ENCODE measurements at regions not wholly inside any gene's neighbourhood (a gene's known extent, or its start where the extent isn't known, plus 50 kb on each side); places are given as distances from the start of the nearest gene placed in this dataset.
A peak's percentile ranks its signal among the peaks of the same experiment; 100 is the strongest.

- Histone ChIP-seq H3K4me1 (no peaks in the 10 kb centered on the region), H3K36me3 (no peaks in the 10 kb centered on the region), H3K9me3 (peaks cover 0 to 10% (median 3%) of the 10 kb centered on the region in 4 donors), H3K27ac (replicated peaks in 1 of 4) (no peak overlapping the region), H3K27me3 (peaks cover 0 to 10% (median 0%) of the 10 kb centered on the region in 4 donors), H3K4me3 (no peak overlapping the region)
- intact Hi-C loops (cut with DNase I) = no loop called here
- TF ChIP-seq POLR2A (IDR thresholded peaks at IDR 0.05; ENCODE audit: low read depth) (no peak), EP300 (IDR thresholded peaks at IDR 0.05) (no peak), POLR2AphosphoS5 (IDR thresholded peaks at IDR 0.05) (no peak)
- TF ChIP-seq, protein P1, sequence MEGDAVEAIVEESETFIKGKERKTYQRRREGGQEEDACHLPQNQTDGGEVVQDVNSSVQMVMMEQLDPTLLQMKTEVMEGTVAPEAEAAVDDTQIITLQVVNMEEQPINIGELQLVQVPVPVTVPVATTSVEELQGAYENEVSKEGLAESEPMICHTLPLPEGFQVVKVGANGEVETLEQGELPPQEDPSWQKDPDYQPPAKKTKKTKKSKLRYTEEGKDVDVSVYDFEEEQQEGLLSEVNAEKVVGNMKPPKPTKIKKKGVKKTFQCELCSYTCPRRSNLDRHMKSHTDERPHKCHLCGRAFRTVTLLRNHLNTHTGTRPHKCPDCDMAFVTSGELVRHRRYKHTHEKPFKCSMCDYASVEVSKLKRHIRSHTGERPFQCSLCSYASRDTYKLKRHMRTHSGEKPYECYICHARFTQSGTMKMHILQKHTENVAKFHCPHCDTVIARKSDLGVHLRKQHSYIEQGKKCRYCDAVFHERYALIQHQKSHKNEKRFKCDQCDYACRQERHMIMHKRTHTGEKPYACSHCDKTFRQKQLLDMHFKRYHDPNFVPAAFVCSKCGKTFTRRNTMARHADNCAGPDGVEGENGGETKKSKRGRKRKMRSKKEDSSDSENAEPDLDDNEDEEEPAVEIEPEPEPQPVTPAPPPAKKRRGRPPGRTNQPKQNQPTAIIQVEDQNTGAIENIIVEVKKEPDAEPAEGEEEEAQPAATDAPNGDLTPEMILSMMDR (IDR thresholded peaks at IDR 0.05) = no peak
- DNase-seq (ENCODE audit: extremely low spot score) = peak; percentile 85
- WGBS = 59% methylated on average over 10 of the region's 10 CpGs
Measured at GRCh38 chr2:2919574-2920365, 457.8 kb downstream of the EIPR1 start.

DNA sequence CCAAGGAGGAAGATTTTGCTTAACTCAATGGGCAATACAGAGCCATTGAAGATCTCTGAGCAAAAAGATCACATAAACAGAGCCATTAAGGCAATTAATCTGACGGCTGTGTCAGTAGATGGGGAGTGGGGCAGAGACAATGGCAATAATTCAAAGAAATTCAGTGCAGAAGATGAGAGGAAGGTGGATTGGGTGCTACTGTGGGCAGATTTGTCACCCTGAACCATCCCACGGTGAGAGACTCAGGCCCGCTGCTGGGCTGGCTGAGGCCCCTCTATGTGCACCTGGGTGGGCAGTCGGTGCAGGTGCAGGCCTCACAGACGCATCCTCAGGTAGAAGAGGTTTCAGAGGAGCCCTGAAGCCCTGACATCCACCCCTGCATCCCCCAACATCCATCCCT lies 458.6 kb downstream of the EIPR1 start:
- Histone ChIP-seq H3K27ac (replicated peaks in 1 of 4) (no peak overlapping the region), H3K9me3 (peaks cover 0 to 10% (median 3%) of the 10 kb centered on the region in 4 donors), H3K27me3 (peaks cover 0 to 10% (median 0%) of the 10 kb centered on the region in 4 donors), H3K4me3 (no peak overlapping the region), H3K36me3 (no peaks in the 10 kb centered on the region), H3K4me1 (no peaks in the 10 kb centered on the region)
- intact Hi-C loops (cut with DNase I) = no loop called here
- 72% methylated on average over 5 of the region's 5 CpGs for WGBS
- peak; percentile 80 for DNase-seq (ENCODE audit: extremely low spot score)
- no peak for TF ChIP-seq POLR2AphosphoS5 (IDR thresholded peaks at IDR 0.05)
- TF ChIP-seq, protein P1 (IDR thresholded peaks at IDR 0.05) = no peak
- no peak for TF ChIP-seq POLR2A (IDR thresholded peaks at IDR 0.05; ENCODE audit: low read depth)
- no peak for TF ChIP-seq EP300 (IDR thresholded peaks at IDR 0.05)

- no peak overlapping the region for H3K27ac ChIP-seq (replicated peaks in 1 of 4)
- H3K4me1 ChIP-seq = no peaks in the 10 kb centered on the region
- WGBS = 86% methylated on average over 5 of the region's 5 CpGs
- TF ChIP-seq POLR2AphosphoS5 (IDR thresholded peaks at IDR 0.05) (no peak), POLR2A (IDR thresholded peaks at IDR 0.05; ENCODE audit: low read depth) (no peak), EP300 (IDR thresholded peaks at IDR 0.05) (no peak)
- TF ChIP-seq, protein P1 (IDR thresholded peaks at IDR 0.05) = no peak
- peaks cover 0 to 10% (median 0%) of the 10 kb centered on the region in 4 donors for H3K27me3 ChIP-seq
- peaks cover 0 to 10% (median 3%) of the 10 kb centered on the region in 4 donors for H3K9me3 ChIP-seq
- intact Hi-C loops (cut with DNase I) = no loop called here
- H3K4me3 ChIP-seq = no peak overlapping the region
- peak; percentile 74 for DNase-seq (ENCODE audit: extremely low spot score)
- no peaks in the 10 kb centered on the region for H3K36me3 ChIP-seq
Measured at GRCh38 chr2:2916621-2917020, 461.0 kb downstream of the EIPR1 start.

- Histone ChIP-seq H3K9me3 (peaks cover 0 to 10% (median 3%) of the 10 kb centered on the region in 4 donors), H3K36me3 (no peaks in the 10 kb centered on the region), H3K27ac (replicated peaks in 1 of 4) (no peak overlapping the region), H3K27me3 (peaks cover 0 to 6% (median 0%) of the 10 kb centered on the region in 4 donors), H3K4me1 (no peaks in the 10 kb centered on the region), H3K4me3 (no peak overlapping the region)
- WGBS = 91% methylated on average over 8 of the region's 8 CpGs
- TF ChIP-seq POLR2AphosphoS5 (IDR thresholded peaks at IDR 0.05) (no peak), POLR2A (IDR thresholded peaks at IDR 0.05; ENCODE audit: low read depth) (no peak), EP300 (IDR thresholded peaks at IDR 0.05) (no peak)
- TF ChIP-seq, protein P1 (IDR thresholded peaks at IDR 0.05) = no peak
- intact Hi-C loops (cut with DNase I) = no loop called here
- DNase-seq (ENCODE audit: extremely low spot score) = peak; percentile 86
Measured at GRCh38 chr2:2914252-2914651, 463.4 kb downstream of the EIPR1 start.
